Suprapubic skin (tissue), 4 donors: ENCODE measurements at regions not wholly inside any gene's neighbourhood (a gene's known extent, or its start where the extent isn't known, plus 50 kb on each side); places are given as distances from the start of the nearest gene placed in this dataset.

Experiments
- DNase-seq, 2 donors: peaks; one replicate each; pipeline ENCODE4 v3.0.0-alpha.2; 2019; ENCODE audit warnings: low spot score in 2 of 2
- H3K27ac ChIP-seq: fragments of 200-600 bp; sonication (generic); one replicate; pipeline ENCODE4 v1.5.1; 2019
- H3K27me3 ChIP-seq: fragments of 200-600 bp; sonication (generic); one replicate; pipeline ENCODE4 v1.5.1; 2019
- H3K36me3 ChIP-seq: fragments of 200-600 bp; sonication (generic); one replicate; pipeline ENCODE4 v1.5.1; 2019
- H3K4me1 ChIP-seq: fragments of 200-600 bp; sonication (generic); one replicate; pipeline ENCODE4 v1.5.1; 2019
- H3K4me3 ChIP-seq: fragments of 200-600 bp; sonication (generic); one replicate; pipeline ENCODE4 v1.5.1; 2019; ENCODE audit warnings: mild to moderate bottlenecking
- H3K9me3 ChIP-seq: fragments of 200-600 bp; sonication (generic); one replicate; pipeline ENCODE4 v1.5.1; 2019
- EP300 ChIP-seq: sonication (generic); formaldehyde crosslinking; IDR thresholded peaks from one replicate; pipeline ENCODE4 v1.6.1; 2017; ENCODE audit warnings: antibody characterized with exemption
- POLR2A ChIP-seq, 2 donors: fragments of 450-650 bp; IDR thresholded peaks; one replicate each; pipeline ENCODE4 v1.6.1; 2017; ENCODE audit warnings: antibody characterized with exemption in 2 of 2, mild to moderate bottlenecking in 2 of 2, moderate library complexity in 2 of 2
- POLR2AphosphoS5 ChIP-seq, 3 donors: sonication (generic); formaldehyde crosslinking; IDR thresholded peaks; one replicate each; pipeline ENCODE4 v1.6.1; 2017; ENCODE audit warnings: antibody characterized with exemption in 3 of 3
- WGBS: methylation state at CpG from one replicate; pipeline ENCODE4 v1.1.5; 2018; 5-methylcytosine and 5-hydroxymethylcytosine counted together
- TF ChIP-seq, protein P1 (sequence below), 2 donors: fragments of 200-600 bp in 1 of 2; fragments of 450-650 bp in 1 of 2; sonication (generic) in 1 of 2; IDR thresholded peaks; one replicate each; pipeline ENCODE4 v1.5.1; 2016 to 2019; ENCODE audit warnings: antibody characterized with exemption in 2 of 2, mild to moderate bottlenecking in 1 of 2, moderate library complexity in 1 of 2

DNA sequence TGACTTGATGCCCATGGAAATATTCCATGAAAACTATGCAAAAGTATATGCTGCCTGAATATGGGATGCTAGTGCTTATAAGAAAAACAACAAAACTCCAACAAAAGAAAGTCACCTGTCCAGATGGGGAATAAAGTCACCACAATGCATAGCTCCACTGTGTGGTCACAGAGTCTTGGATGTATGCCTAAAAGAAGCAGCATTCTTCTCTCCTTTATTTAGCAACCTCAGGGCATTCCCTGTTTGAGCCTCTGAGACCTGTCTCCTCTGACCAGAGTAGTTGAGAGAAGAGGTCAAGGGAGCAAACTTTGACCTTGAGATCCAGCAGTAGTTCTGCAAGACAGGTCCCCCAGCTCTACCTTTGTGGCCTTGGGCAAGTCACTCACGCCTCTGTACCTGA, 287.5 kb downstream of the MED10 start:
- Histone ChIP-seq H3K27ac (no peak overlapping the region), H3K36me3 (no peaks in the 10 kb centered on the region), H3K9me3 (no peaks in the 10 kb centered on the region), H3K27me3 (no peaks in the 10 kb centered on the region), H3K4me3 (no peak overlapping the region), H3K4me1 (no peaks in the 10 kb centered on the region)
- DNase-seq = no peak
- no peak for TF ChIP-seq EP300
- TF ChIP-seq POLR2AphosphoS5 (IDR thresholded peaks at IDR 0.05) = no peak
- TF ChIP-seq, protein P1, sequence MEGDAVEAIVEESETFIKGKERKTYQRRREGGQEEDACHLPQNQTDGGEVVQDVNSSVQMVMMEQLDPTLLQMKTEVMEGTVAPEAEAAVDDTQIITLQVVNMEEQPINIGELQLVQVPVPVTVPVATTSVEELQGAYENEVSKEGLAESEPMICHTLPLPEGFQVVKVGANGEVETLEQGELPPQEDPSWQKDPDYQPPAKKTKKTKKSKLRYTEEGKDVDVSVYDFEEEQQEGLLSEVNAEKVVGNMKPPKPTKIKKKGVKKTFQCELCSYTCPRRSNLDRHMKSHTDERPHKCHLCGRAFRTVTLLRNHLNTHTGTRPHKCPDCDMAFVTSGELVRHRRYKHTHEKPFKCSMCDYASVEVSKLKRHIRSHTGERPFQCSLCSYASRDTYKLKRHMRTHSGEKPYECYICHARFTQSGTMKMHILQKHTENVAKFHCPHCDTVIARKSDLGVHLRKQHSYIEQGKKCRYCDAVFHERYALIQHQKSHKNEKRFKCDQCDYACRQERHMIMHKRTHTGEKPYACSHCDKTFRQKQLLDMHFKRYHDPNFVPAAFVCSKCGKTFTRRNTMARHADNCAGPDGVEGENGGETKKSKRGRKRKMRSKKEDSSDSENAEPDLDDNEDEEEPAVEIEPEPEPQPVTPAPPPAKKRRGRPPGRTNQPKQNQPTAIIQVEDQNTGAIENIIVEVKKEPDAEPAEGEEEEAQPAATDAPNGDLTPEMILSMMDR (IDR thresholded peaks at IDR 0.05) = no peak
- no peak for TF ChIP-seq POLR2A (IDR thresholded peaks at IDR 0.05)
- WGBS = 80% methylated on average over 1 of the region's 1 CpG

DNA sequence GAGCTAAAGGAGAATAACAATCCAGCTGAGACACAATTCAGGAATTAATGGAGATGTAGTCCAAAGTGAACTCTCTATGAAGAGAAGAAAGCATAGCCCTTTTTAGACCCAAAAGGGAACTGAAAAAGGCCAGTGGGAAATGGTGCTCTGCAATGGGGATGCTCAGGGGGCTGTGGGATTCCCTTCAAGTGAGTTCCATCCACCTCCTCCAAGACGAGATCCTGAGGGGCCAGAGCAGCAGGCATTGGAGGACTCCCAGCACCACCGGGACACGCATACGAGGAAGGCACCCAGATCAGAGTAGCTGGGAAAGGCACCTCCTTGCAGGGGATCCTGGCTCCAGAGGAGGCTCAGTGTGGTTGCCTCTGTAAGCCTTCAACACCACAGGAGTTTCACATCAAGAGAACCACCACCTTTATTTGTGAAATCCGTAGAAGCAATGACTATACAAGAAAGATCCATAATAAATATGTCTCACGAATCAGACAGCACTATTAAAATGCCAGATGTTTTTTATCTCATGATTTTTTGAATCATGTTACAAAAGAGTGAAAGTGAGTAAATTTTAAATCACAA, 288.2 kb downstream of the MED10 start:
- Histone ChIP-seq H3K27ac (no peak overlapping the region), H3K4me1 (no peaks in the 10 kb centered on the region), H3K27me3 (no peaks in the 10 kb centered on the region), H3K36me3 (no peaks in the 10 kb centered on the region), H3K9me3 (no peaks in the 10 kb centered on the region), H3K4me3 (no peak overlapping the region)
- TF ChIP-seq POLR2A (IDR thresholded peaks at IDR 0.05) = no peak
- TF ChIP-seq, protein P1 (IDR thresholded peaks at IDR 0.05) = no peak
- no peak for TF ChIP-seq POLR2AphosphoS5 (IDR thresholded peaks at IDR 0.05)
- TF ChIP-seq EP300 = no peak
- no peak for DNase-seq
- WGBS = 78% methylated on average over 6 of the region's 6 CpGs

DNA sequence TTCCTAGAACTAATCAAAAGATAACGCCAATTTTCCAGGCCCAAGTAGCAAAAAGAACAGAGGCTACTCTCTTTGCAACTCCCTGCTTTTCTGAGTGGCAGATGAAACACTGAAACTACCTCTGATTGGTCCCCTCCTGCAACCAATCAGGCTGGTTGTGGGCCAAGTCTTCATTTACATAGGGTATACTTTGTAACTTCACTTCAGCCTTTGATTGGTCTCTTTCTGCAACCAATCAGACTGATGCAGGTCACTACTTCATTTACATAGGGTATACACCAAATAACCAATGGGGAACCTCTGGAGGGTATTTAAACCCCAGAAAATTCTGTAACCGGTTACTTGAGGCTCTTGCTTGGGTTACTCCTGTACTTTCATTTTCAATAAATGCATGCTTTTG, 289.6 kb downstream of the MED10 start:
- Histone ChIP-seq H3K4me1 (no peaks in the 10 kb centered on the region), H3K27me3 (no peaks in the 10 kb centered on the region), H3K4me3 (no peak overlapping the region), H3K36me3 (no peaks in the 10 kb centered on the region), H3K9me3 (no peaks in the 10 kb centered on the region), H3K27ac (no peak overlapping the region)
- WGBS = 73% methylated on average over 2 of the region's 2 CpGs
- DNase-seq = no peak
- TF ChIP-seq POLR2A (IDR thresholded peaks at IDR 0.05) = no peak
- no peak for TF ChIP-seq EP300
- TF ChIP-seq, protein P1 (IDR thresholded peaks at IDR 0.05) = no peak
- no peak for TF ChIP-seq POLR2AphosphoS5 (IDR thresholded peaks at IDR 0.05)

DNA sequence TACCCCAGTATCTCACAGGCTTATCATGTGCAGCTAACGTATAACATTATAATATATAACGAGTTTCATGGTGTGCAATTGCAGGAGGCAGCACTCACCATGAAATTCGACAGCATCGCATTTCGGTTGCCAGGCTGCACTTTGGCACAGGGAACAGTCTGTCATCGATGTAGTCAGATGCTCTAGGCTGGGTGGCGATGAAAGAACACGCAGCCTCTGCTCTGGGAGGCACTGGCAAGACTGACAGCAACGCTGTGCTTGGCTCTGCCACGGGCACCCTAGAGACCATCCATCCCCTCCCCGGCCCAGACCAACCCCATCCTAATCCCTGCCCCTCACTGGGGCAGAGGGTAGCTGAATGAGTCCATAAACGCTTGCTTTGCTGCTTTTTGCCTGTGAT, 290.8 kb downstream of the MED10 start:
- TF ChIP-seq POLR2A (IDR thresholded peaks at IDR 0.05) (no peak), POLR2AphosphoS5 (IDR thresholded peaks at IDR 0.05) (no peak), EP300 (no peak)
- TF ChIP-seq, protein P1 (IDR thresholded peaks at IDR 0.05) = no peak
- Histone ChIP-seq H3K4me1 (no peaks in the 10 kb centered on the region), H3K9me3 (no peaks in the 10 kb centered on the region), H3K36me3 (no peaks in the 10 kb centered on the region), H3K27ac (no peak overlapping the region), H3K27me3 (no peaks in the 10 kb centered on the region), H3K4me3 (no peak overlapping the region)
- WGBS = 92% methylated on average over 12 of the region's 12 CpGs
- DNase-seq = no peak

DNA sequence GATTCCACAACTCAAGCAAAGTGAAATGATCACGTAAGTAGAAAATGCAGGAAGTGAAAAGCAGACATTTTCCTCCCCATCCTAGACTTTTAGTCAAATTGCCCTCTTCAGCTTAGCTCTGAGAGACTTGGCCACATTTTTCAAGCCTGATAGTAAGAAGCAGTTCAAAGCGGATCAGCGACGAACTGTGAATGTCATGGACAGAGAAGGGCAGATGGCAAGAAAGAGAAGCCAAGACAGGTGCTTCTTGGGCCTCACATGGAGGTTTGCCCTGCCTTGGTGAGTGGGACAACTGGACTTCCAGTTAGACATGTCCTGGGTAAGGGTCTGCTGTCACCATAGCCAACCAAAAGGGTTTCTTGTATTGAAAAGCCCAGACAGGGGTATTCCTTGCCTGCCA, 291.5 kb downstream of the MED10 start:
- TF ChIP-seq, protein P1 (IDR thresholded peaks at IDR 0.05) = no peak
- TF ChIP-seq POLR2AphosphoS5 (IDR thresholded peaks at IDR 0.05) = no peak
- TF ChIP-seq POLR2A (IDR thresholded peaks at IDR 0.05) = no peak
- no peak for TF ChIP-seq EP300
- Histone ChIP-seq H3K27me3 (no peaks in the 10 kb centered on the region), H3K27ac (no peak overlapping the region), H3K9me3 (no peaks in the 10 kb centered on the region), H3K36me3 (no peaks in the 10 kb centered on the region), H3K4me3 (no peak overlapping the region), H3K4me1 (no peaks in the 10 kb centered on the region)
- WGBS = 75% methylated on average over 4 of the region's 4 CpGs
- DNase-seq = no peak
